HEK293 (cell line): ENCODE measurements at regions not wholly inside any gene's neighbourhood (a gene's known extent, or its start where the extent isn't known, plus 50 kb on each side); places are given as distances from the start of the nearest gene placed in this dataset.

Source experiments
- YY1 ChIP-seq: fragments of 450-650 bp; formaldehyde crosslinking; IDR thresholded peaks from 2 replicates; pipeline ENCODE4 v1.5.1; 2018; ENCODE audit warnings: missing biosample characterization, missing genetic modification characterization
- ZBTB8A ChIP-seq: fragments of 450-650 bp; formaldehyde crosslinking; IDR thresholded peaks from 2 replicates; pipeline ENCODE4 v1.5.1; 2016; ENCODE audit warnings: missing biosample characterization, missing genetic modification characterization
- ZNF324 ChIP-seq: fragments of 450-650 bp; formaldehyde crosslinking; IDR thresholded peaks from 2 replicates; pipeline ENCODE4 v1.5.1; 2016; ENCODE audit warnings: missing biosample characterization, missing genetic modification characterization
- ZNF335 ChIP-seq: fragments of 450-650 bp; formaldehyde crosslinking; conservative IDR thresholded peaks from 2 replicates; pipeline ENCODE4 v1.5.1; 2016; ENCODE audit warnings: missing biosample characterization, missing genetic modification characterization
- ZNF768 ChIP-seq: fragments of 450-650 bp; formaldehyde crosslinking; IDR thresholded peaks from 2 replicates; pipeline ENCODE4 v1.5.1; 2018; ENCODE audit warnings: missing biosample characterization, mild to moderate bottlenecking, missing genetic modification characterization
- TF ChIP-seq, protein P1 (sequence below): fragments of 450-650 bp; formaldehyde crosslinking; IDR thresholded peaks from 2 replicates; pipeline ENCODE4 v1.5.1; 2016; ENCODE audit warnings: missing biosample characterization, missing genetic modification characterization
- TF ChIP-seq, protein P2 (sequence below): fragments of 450-650 bp; formaldehyde crosslinking; IDR thresholded peaks from 2 replicates; pipeline ENCODE4 v1.5.1; 2016; ENCODE audit warnings: missing biosample characterization, missing genetic modification characterization
- TF ChIP-seq, protein P3 (sequence below): fragments of 450-650 bp; formaldehyde crosslinking; IDR thresholded peaks from 2 replicates; pipeline ENCODE4 v1.5.1; 2016; ENCODE audit warnings: missing biosample characterization, missing genetic modification characterization

DNA sequence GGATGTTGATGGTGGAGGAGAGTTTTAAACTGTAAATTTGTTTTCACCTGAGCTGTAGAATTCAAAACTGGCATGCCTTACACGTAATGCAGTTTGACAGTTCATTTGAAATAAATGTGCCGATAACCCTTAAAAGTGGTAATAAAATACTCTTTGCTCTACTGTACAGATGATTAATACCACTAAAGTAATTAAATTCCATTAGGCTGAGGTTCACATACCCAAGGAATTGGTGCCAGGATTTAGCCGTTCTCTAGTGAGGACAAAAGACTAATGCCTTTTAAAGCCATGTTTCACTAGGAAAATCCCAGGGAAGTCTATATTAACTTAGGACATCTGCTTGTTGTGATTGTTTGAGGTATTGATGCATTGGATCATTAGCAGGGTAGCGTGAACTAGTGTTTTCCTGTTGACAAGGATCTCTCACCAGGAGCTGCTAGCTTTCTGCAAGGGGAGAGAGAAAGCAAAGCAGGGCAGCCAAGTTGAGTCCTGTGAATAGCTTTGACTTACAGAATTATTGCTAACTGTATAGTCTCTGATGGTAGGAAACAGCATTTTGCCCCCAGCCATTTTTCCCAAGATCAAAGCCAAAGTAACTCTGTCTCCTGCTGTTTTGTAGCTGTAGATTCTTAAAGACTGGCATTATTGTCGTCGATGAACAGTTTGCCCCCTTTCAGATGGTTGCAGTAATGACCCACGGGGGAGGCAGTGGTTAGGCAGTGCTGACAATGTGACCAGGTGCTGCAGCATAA lies 280.9 kb upstream of the FANCL start:
- TF ChIP-seq ZNF335 (no peak), ZBTB8A (tag by site-specific recombination) (no peak), ZNF768 (tag by site-specific recombination) (no peak), YY1 (tag by site-specific recombination) (no peak), ZNF324 (tag by site-specific recombination) (no peak)
- TF ChIP-seq, protein P1, sequence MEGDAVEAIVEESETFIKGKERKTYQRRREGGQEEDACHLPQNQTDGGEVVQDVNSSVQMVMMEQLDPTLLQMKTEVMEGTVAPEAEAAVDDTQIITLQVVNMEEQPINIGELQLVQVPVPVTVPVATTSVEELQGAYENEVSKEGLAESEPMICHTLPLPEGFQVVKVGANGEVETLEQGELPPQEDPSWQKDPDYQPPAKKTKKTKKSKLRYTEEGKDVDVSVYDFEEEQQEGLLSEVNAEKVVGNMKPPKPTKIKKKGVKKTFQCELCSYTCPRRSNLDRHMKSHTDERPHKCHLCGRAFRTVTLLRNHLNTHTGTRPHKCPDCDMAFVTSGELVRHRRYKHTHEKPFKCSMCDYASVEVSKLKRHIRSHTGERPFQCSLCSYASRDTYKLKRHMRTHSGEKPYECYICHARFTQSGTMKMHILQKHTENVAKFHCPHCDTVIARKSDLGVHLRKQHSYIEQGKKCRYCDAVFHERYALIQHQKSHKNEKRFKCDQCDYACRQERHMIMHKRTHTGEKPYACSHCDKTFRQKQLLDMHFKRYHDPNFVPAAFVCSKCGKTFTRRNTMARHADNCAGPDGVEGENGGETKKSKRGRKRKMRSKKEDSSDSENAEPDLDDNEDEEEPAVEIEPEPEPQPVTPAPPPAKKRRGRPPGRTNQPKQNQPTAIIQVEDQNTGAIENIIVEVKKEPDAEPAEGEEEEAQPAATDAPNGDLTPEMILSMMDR (tag by site-specific recombination): no peak
- TF ChIP-seq, protein P2, sequence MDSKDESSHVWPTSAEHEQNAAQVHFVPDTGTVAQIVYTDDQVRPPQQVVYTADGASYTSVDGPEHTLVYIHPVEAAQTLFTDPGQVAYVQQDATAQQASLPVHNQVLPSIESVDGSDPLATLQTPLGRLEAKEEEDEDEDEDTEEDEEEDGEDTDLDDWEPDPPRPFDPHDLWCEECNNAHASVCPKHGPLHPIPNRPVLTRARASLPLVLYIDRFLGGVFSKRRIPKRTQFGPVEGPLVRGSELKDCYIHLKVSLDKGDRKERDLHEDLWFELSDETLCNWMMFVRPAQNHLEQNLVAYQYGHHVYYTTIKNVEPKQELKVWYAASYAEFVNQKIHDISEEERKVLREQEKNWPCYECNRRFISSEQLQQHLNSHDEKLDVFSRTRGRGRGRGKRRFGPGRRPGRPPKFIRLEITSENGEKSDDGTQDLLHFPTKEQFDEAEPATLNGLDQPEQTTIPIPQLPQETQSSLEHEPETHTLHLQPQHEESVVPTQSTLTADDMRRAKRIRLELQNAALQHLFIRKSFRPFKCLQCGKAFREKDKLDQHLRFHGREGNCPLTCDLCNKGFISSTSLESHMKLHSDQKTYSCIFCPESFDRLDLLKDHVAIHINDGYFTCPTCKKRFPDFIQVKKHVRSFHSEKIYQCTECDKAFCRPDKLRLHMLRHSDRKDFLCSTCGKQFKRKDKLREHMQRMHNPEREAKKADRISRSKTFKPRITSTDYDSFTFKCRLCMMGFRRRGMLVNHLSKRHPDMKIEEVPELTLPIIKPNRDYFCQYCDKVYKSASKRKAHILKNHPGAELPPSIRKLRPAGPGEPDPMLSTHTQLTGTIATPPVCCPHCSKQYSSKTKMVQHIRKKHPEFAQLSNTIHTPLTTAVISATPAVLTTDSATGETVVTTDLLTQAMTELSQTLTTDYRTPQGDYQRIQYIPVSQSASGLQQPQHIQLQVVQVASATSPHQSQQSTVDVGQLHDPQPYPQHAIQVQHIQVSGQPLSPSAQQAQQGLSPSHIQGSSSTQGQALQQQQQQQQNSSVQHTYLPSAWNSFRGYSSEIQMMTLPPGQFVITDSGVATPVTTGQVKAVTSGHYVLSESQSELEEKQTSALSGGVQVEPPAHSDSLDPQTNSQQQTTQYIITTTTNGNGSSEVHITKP (tag by site-specific recombination): no peak
- TF ChIP-seq, protein P3, sequence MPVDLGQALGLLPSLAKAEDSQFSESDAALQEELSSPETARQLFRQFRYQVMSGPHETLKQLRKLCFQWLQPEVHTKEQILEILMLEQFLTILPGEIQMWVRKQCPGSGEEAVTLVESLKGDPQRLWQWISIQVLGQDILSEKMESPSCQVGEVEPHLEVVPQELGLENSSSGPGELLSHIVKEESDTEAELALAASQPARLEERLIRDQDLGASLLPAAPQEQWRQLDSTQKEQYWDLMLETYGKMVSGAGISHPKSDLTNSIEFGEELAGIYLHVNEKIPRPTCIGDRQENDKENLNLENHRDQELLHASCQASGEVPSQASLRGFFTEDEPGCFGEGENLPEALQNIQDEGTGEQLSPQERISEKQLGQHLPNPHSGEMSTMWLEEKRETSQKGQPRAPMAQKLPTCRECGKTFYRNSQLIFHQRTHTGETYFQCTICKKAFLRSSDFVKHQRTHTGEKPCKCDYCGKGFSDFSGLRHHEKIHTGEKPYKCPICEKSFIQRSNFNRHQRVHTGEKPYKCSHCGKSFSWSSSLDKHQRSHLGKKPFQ (tag by site-specific recombination): no peak
